ENCODE measurements at regions not wholly inside any gene's neighbourhood (a gene's known extent, or its start where the extent isn't known, plus 50 kb on each side); places are given as distances from the start of the nearest gene placed in this dataset.

DNA sequence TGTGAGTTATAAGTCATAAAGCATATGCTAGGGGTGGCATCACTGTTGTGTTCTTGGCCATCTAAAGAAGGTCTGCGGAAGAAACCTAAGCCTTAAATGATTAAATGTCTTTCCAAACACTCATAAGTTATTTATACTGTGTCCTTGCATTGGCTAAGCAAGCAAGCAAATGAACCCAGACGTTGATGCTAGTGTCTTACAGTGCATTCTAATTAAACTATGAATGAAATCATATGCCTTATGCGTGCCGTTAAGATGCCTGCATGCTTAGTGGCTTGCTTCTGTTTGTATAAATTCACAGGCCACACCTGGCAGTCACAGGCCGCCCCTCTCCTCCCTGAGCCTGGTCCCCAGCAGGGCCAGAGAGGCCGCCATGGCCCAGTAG, 49.9 kb downstream of the RIN2 start:
- peaks cover 5% of the 10 kb centered on the region for H3K27me3 Mint-ChIP-seq
- H3K4me3 Mint-ChIP-seq, result no peak overlapping the region
- no peak for DNase-seq
- ChIA-PET POLR2A (no interaction called here), CTCF (no interaction called here)
- no peaks in the 10 kb centered on the region for H3K9me3 Mint-ChIP-seq
- no peak overlapping the region for H3K27ac Mint-ChIP-seq
- no peaks in the 10 kb centered on the region for H3K36me3 Mint-ChIP-seq (ENCODE audit: low read depth)
- no peaks in the 10 kb centered on the region for H3K4me1 Mint-ChIP-seq

DNA sequence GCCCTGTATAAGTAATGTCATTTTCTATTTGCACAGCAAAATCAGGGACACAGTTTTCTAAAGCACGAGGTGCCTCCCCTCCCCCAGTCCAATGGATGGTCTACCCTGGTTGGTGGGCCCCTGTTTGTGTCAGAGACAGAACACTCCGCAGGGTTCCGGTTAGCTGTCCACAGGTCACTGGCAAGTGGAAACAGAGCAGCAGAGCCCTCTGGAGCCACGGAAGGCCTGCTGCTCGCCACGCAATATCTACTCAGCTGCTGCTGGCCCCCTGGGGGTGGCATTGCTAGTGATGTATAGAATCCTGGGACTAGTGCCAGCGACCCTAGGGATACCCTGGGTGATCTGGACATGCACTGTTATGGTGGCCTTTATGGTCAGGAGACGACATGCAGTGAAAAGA, 50.4 kb downstream of the RIN2 start:
- Mint-ChIP-seq H3K9me3 (no peaks in the 10 kb centered on the region), H3K4me1 (no peaks in the 10 kb centered on the region), H3K27me3 (peaks cover 10% of the 10 kb centered on the region), H3K4me3 (no peak overlapping the region), H3K27ac (no peak overlapping the region), H3K36me3 (ENCODE audit: low read depth) (no peaks in the 10 kb centered on the region)
- no peak for DNase-seq
- CTCF ChIA-PET, result no interaction called here
- POLR2A ChIA-PET, result no interaction called here

DNA sequence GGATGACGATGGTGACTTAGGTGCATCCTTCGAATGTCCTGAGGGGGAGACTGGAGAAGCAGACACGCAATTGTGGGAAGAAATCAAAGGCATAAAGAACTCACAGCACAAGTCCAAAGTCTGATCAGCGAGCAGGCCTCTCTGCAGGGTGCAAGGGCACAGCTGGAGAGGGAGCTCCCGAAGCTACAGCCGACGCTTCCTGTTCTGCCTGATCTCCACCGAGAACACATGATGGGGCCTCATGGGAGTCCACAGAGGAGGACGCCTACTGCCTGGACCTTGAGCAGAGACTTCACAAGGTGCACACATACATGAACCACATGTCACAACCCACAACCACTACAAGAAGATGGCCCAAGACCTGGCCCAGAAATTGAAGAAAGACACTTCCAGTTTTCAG, 51.4 kb downstream of the RIN2 start:
- Mint-ChIP-seq H3K4me3 (no peak overlapping the region), H3K27me3 (peaks cover 12% of the 10 kb centered on the region), H3K27ac (no peak overlapping the region), H3K9me3 (no peaks in the 10 kb centered on the region), H3K36me3 (ENCODE audit: low read depth) (no peaks in the 10 kb centered on the region), H3K4me1 (no peaks in the 10 kb centered on the region)
- CTCF ChIA-PET, result no interaction called here
- POLR2A ChIA-PET, result no interaction called here
- no peak for DNase-seq

GRCh38 chr20:19811231-19811630, 53.2 kb downstream of the RIN2 start:
- CTCF ChIA-PET, result no interaction called here
- H3K4me1 Mint-ChIP-seq, result peaks cover 6% of the 10 kb centered on the region
- no peak overlapping the region for H3K4me3 Mint-ChIP-seq
- H3K9me3 Mint-ChIP-seq, result no peaks in the 10 kb centered on the region
- DNase-seq, result no peak
- H3K36me3 Mint-ChIP-seq (ENCODE audit: low read depth), result no peaks in the 10 kb centered on the region
- POLR2A ChIA-PET, result no interaction called here
- no peak overlapping the region for H3K27ac Mint-ChIP-seq
- H3K27me3 Mint-ChIP-seq, result peaks cover 12% of the 10 kb centered on the region

DNA sequence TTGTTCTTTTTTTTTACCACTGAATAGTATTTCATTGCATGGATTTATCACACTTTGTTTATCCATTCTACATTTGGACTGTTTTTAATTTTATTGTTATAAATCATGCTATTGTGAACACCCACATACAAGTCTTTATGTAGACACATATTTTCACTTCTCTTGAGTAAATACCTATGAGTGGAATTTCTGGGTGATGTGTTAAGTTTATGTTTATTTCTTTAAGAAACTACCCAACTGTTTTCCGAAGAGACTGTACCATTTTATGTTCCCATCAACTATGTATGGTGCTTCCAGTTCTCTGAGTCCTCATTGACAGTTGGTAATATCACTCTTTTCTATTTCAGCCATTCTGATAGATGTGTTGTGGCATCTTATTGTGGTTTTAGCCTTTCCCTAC, 54.0 kb downstream of the RIN2 start:
- H3K36me3 Mint-ChIP-seq (ENCODE audit: low read depth), result no peaks in the 10 kb centered on the region
- H3K27ac Mint-ChIP-seq, result no peak overlapping the region
- no peaks in the 10 kb centered on the region for H3K9me3 Mint-ChIP-seq
- H3K27me3 Mint-ChIP-seq, result peaks cover 12% of the 10 kb centered on the region
- H3K4me3 Mint-ChIP-seq, result no peak overlapping the region
- peaks cover 6% of the 10 kb centered on the region for H3K4me1 Mint-ChIP-seq
- ChIA-PET POLR2A (no interaction called here), CTCF (no interaction called here)
- DNase-seq, result no peak

- Mint-ChIP-seq H3K4me1 (peaks cover 6% of the 10 kb centered on the region), H3K27ac (no peak overlapping the region), H3K36me3 (ENCODE audit: low read depth) (no peaks in the 10 kb centered on the region), H3K27me3 (peaks cover 12% of the 10 kb centered on the region), H3K4me3 (no peak overlapping the region), H3K9me3 (no peaks in the 10 kb centered on the region)
- CTCF ChIA-PET, result no interaction called here
- no peak for DNase-seq
- POLR2A ChIA-PET, result no interaction called here
Measured at GRCh38 chr20:19812696-19813095, 54.6 kb downstream of the RIN2 start.

- Mint-ChIP-seq H3K9me3 (no peaks in the 10 kb centered on the region), H3K4me1 (peaks cover 6% of the 10 kb centered on the region), H3K27me3 (peaks cover 12% of the 10 kb centered on the region), H3K4me3 (no peak overlapping the region), H3K27ac (no peak overlapping the region), H3K36me3 (ENCODE audit: low read depth) (no peaks in the 10 kb centered on the region)
- CTCF ChIA-PET, result no interaction called here
- POLR2A ChIA-PET, result no interaction called here
- no peak for DNase-seq
Measured at GRCh38 chr20:19813846-19814640, 56.0 kb downstream of the RIN2 start.

DNA sequence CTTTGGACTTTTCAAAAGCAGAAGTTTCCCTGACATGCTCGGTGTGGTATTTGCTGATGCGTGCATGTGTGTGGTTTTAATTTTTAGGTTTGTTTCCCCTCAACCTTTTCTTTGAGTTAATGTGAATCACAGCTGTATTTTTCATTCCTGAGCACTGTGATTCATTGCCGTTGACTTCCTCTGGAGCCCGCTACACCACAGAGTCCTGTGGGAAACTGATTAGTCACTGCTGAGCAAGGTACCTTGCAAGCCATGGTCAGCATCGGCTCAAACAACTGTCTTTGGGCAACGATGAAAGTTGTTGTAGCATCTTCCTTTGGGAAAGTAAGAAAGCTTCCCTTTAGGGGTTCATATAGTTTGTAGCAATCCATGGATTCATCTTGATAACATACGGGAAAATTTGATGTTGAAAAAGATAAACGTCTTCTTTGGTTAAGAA, 57.5 kb downstream of the RIN2 start:
- peaks cover 6% of the 10 kb centered on the region for H3K4me1 Mint-ChIP-seq
- H3K9me3 Mint-ChIP-seq, result no peaks in the 10 kb centered on the region
- DNase-seq, result no peak
- no peaks in the 10 kb centered on the region for H3K36me3 Mint-ChIP-seq (ENCODE audit: low read depth)
- POLR2A ChIA-PET, result no interaction called here
- no peak overlapping the region for H3K27ac Mint-ChIP-seq
- no peak overlapping the region for H3K4me3 Mint-ChIP-seq
- CTCF ChIA-PET, result interaction anchor here (0.9 to 1.3 kb wide), 2 partner anchors 12 to 133 kb away, joined by 3 to 4 read pairs; no protein-coding TSS in a partner anchor
- peaks cover 12% of the 10 kb centered on the region for H3K27me3 Mint-ChIP-seq

DNA sequence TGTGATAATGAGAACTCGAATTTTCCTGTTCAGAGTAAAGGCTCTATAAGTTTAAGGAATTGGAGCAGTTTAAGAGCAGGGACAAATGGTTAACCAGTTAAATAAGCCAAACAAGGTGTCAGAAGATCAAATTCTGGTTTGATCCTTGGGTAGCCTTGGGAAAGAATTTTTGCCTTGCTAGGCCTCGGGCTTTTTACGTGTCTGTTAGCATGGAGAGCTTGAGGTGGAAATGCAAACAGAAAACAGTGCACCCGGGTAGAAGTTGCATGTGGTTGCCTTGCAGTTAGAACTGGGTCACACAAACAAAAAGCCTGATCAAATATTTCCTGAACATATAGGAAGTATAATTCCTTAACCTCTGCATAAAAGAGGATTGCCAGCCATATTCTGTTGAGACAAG, 58.3 kb downstream of the RIN2 start:
- H3K4me1 Mint-ChIP-seq, result peaks cover 6% of the 10 kb centered on the region
- no peak for DNase-seq
- POLR2A ChIA-PET, result no interaction called here
- no peak overlapping the region for H3K4me3 Mint-ChIP-seq
- no peak overlapping the region for H3K27ac Mint-ChIP-seq
- H3K9me3 Mint-ChIP-seq, result no peaks in the 10 kb centered on the region
- CTCF ChIA-PET, result interaction anchor here (1.3 kb wide), 1 partner anchor 12 kb away, joined by 4 read pairs; no protein-coding TSS in a partner anchor
- peaks cover 12% of the 10 kb centered on the region for H3K27me3 Mint-ChIP-seq
- H3K36me3 Mint-ChIP-seq (ENCODE audit: low read depth), result no peaks in the 10 kb centered on the region

DNA sequence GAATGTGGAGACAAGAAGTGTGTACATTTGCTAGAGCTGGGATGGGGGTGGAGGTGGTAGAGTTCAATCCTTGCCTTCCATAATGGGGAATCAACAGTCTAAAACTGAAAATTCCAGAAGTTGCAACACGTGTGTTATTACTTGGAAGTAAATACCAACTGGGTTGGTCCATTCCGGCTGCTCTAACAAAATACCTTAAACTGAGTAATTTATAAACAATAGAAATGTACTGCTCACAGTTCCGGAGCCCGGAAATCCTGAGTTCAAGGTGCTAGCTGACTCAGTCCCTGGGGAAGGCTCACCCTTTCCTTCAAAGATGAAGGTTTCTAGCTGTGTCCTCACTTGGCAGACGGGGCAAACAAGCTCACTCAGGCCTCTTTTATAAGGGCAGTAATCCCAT, 59.0 kb downstream of the RIN2 start:
- H3K4me1 Mint-ChIP-seq, result peaks cover 6% of the 10 kb centered on the region
- no peaks in the 10 kb centered on the region for H3K9me3 Mint-ChIP-seq
- DNase-seq, result no peak
- no peaks in the 10 kb centered on the region for H3K36me3 Mint-ChIP-seq (ENCODE audit: low read depth)
- ChIA-PET POLR2A (no interaction called here), CTCF (interaction anchor here (1.0 kb wide), 1 partner anchor 11 kb away, joined by 3 read pairs; no protein-coding TSS in a partner anchor)
- no peak overlapping the region for H3K4me3 Mint-ChIP-seq
- H3K27me3 Mint-ChIP-seq, result peaks cover 12% of the 10 kb centered on the region
- no peak overlapping the region for H3K27ac Mint-ChIP-seq

GRCh38 chr20:19819149-19819548, 61.1 kb downstream of the RIN2 start:
- DNase-seq, result no peak
- Mint-ChIP-seq H3K36me3 (ENCODE audit: low read depth) (no peaks in the 10 kb centered on the region), H3K9me3 (no peaks in the 10 kb centered on the region), H3K4me3 (no peak overlapping the region), H3K4me1 (peaks cover 6% of the 10 kb centered on the region), H3K27ac (no peak overlapping the region), H3K27me3 (no peaks in the 10 kb centered on the region)
- ChIA-PET POLR2A (no interaction called here), CTCF (no interaction called here)

- no peaks in the 10 kb centered on the region for H3K9me3 Mint-ChIP-seq
- no peaks in the 10 kb centered on the region for H3K36me3 Mint-ChIP-seq (ENCODE audit: low read depth)
- no peak overlapping the region for H3K4me3 Mint-ChIP-seq
- no peaks in the 10 kb centered on the region for H3K27me3 Mint-ChIP-seq
- H3K4me1 Mint-ChIP-seq, result peaks cover 2% of the 10 kb centered on the region
- H3K27ac Mint-ChIP-seq, result no peak overlapping the region
- DNase-seq, result no peak
- ChIA-PET POLR2A (no interaction called here), CTCF (no interaction called here)
Measured at GRCh38 chr20:19820555-19821211, 62.6 kb downstream of the RIN2 start.

DNA sequence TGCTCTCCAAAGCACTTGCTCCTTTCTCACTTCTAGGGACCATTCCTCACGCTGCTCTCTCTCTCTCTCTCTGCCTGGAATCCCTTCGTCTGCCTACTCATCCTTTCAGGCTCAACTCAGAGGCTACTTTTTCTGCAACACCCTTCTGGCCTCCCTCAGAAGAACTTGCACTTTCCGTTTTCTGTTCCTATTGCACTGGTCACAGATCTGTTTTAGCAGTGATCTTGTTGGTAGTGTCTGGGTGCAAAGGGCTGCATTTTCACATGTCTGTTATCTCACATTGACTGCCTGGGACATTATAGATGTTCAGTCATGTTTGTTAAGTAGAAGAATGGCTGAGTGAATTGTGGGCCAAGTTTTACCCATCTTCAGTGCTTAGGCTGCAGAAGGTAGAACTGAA, 63.5 kb downstream of the RIN2 start:
- no peak overlapping the region for H3K4me3 Mint-ChIP-seq
- H3K27ac Mint-ChIP-seq, result no peak overlapping the region
- no peak for DNase-seq
- no peaks in the 10 kb centered on the region for H3K9me3 Mint-ChIP-seq
- no peaks in the 10 kb centered on the region for H3K4me1 Mint-ChIP-seq
- no peaks in the 10 kb centered on the region for H3K27me3 Mint-ChIP-seq
- no peaks in the 10 kb centered on the region for H3K36me3 Mint-ChIP-seq (ENCODE audit: low read depth)
- CTCF ChIA-PET, result no interaction called here
- POLR2A ChIA-PET, result no interaction called here

- peaks cover 5% of the 10 kb centered on the region for H3K4me1 Mint-ChIP-seq
- ChIA-PET POLR2A (no interaction called here), CTCF (interaction anchor here (0.6 kb wide), 1 partner anchor 165 kb away, joined by 3 read pairs; no protein-coding TSS in a partner anchor)
- H3K27me3 Mint-ChIP-seq, result no peaks in the 10 kb centered on the region
- no peak for DNase-seq
- H3K4me3 Mint-ChIP-seq, result no peak overlapping the region
- no peaks in the 10 kb centered on the region for H3K36me3 Mint-ChIP-seq (ENCODE audit: low read depth)
- no peak overlapping the region for H3K27ac Mint-ChIP-seq
- no peaks in the 10 kb centered on the region for H3K9me3 Mint-ChIP-seq
Measured at GRCh38 chr20:19823216-19823615, 65.2 kb downstream of the RIN2 start.

Data from activated CD4-positive, alpha-beta memory T cell treated with anti-CD3 and anti-CD28 coated beads, Interleukin-2, amount 10 ng/mL, durations not matched to agents 7 days and 5 days (primary cell).